ENCODE measurements at regions not wholly inside any gene's neighbourhood (a gene's known extent, or its start where the extent isn't known, plus 50 kb on each side); places are given as distances from the start of the nearest gene placed in this dataset.

- TF ChIP-seq ZHX2 (IDR thresholded peaks at IDR 0.05; ENCODE audit: low read depth), result no peak
- no peak for TF ChIP-seq ZHX2 (CRISPR knock-in tag; IDR thresholded peaks at IDR 0.05; ENCODE audit: borderline replicate concordance)
- no peak for TF ChIP-seq ZNF580 (CRISPR knock-in tag; IDR thresholded peaks at IDR 0.05; ENCODE audit: borderline replicate concordance, low read depth)
- TF ChIP-seq UBTF (CRISPR knock-in tag; IDR thresholded peaks at IDR 0.05), result peak; percentile 79
- no peak for TF ChIP-seq SNRNP70 (IDR thresholded peaks at IDR 0.05; ENCODE audit: low read depth, low read length)
- 0 out of 2 replicates have a peak, but pooled peaks have one; percentile 5 for TF ChIP-seq ZFP82 (CRISPR knock-in tag; IDR thresholded peaks at IDR 0.05; ENCODE audit: borderline replicate concordance)
- TF ChIP-seq ZNF20 (CRISPR knock-in tag; IDR thresholded peaks at IDR 0.05), result no peak
- TF ChIP-seq MXD4 (CRISPR knock-in tag; IDR thresholded peaks at IDR 0.05), result no peak
- no peak for TF ChIP-seq SMC3 (IDR thresholded peaks at IDR 0.05; ENCODE audit: low read length)
- TF ChIP-seq ZSCAN21 (CRISPR knock-in tag; IDR thresholded peaks at IDR 0.05; ENCODE audit: borderline replicate concordance), result no peak
- peak; percentile 46; the same call in 1 of the 2 replicates for TF ChIP-seq GABPB1 (CRISPR knock-in tag; IDR thresholded peaks at IDR 0.05)
- TF ChIP-seq TEAD3 (CRISPR knock-in tag; optimal IDR thresholded peaks at IDR 0.05; ENCODE audit: borderline replicate concordance), result peak; percentile 36
- no peak for TF ChIP-seq ATF1 (CRISPR knock-in tag; IDR thresholded peaks at IDR 0.05)
- TF ChIP-seq CREM (IDR thresholded peaks at IDR 0.05), result no peak
- no peak for TF ChIP-seq CREM (CRISPR knock-in tag; IDR thresholded peaks at IDR 0.05)
- TF ChIP-seq ZNF446 (CRISPR knock-in tag; IDR thresholded peaks at IDR 0.05), result no peak
- TF ChIP-seq HNRNPUL1 (IDR thresholded peaks at IDR 0.05; ENCODE audit: low read depth, low read length), result no peak
- no peak for TF ChIP-seq HNRNPH1 (optimal IDR thresholded peaks at IDR 0.05; ENCODE audit: low read depth, low read length)
- no peak for TF ChIP-seq KDM4B (CRISPR knock-in tag; IDR thresholded peaks at IDR 0.05)
- no peak for TF ChIP-seq AHR (CRISPR knock-in tag; IDR thresholded peaks at IDR 0.05)
- TF ChIP-seq U2AF1 (optimal IDR thresholded peaks at IDR 0.05; ENCODE audit: low read depth, low read length), result no peak
These were observed 134.7 kb upstream of the DMRT1 start (continued) for GRCh38 chr9:706606-707459.

Data from HepG2 (cell line).